ENCODE measurements at regions not wholly inside any gene's neighbourhood (a gene's known extent, or its start where the extent isn't known, plus 50 kb on each side); places are given as distances from the start of the nearest gene placed in this dataset.

DNA sequence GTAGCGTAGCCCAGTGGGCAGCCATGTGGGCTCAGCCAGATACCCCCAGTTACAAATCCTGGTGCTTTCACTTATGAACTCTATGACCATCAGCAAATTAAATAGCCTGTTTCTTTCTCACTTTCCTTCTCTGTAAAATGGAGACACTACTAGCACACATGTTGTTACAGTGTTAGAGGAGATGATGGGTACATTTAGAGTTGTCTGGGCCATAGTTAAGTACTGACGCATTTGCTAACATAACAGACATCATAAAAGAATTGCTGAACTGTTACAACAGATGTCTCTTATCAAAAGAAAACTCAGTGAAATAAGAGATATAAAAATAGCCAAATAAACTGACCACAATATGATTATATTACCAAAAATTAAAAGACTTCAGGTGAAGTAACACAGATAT lies 69.9 kb upstream of the DOK5 start:
- DNase-seq (ENCODE audit: missing footprints) (no peak), ATAC-seq (no peak)
- intact Hi-C loops (cut with DNase I): no loop called here

- intact Hi-C loops (cut with DNase I): no loop called here
- ATAC-seq: no peak
These were observed 67.9 kb upstream of the DOK5 start for GRCh38 chr20:54407459-54407858.

GRCh38 chr20:54415967-54416366 lies 59.4 kb upstream of the DOK5 start:
- ATAC-seq (no peak), DNase-seq (ENCODE audit: missing footprints) (no peak)

More at GRCh38 chr20:54407459-54407858, 67.9 kb upstream of the DOK5 start:
- DNase-seq (ENCODE audit: missing footprints): no peak

GRCh38 chr20:54416770-54417169 lies 58.6 kb upstream of the DOK5 start:
- intact Hi-C loops (cut with DNase I): no loop called here
- ATAC-seq: no peak
- DNase-seq (ENCODE audit: missing footprints): peak; percentile 7

More at GRCh38 chr20:54415967-54416366, 59.4 kb upstream of the DOK5 start:
- intact Hi-C loops (cut with DNase I): no loop called here

DNA sequence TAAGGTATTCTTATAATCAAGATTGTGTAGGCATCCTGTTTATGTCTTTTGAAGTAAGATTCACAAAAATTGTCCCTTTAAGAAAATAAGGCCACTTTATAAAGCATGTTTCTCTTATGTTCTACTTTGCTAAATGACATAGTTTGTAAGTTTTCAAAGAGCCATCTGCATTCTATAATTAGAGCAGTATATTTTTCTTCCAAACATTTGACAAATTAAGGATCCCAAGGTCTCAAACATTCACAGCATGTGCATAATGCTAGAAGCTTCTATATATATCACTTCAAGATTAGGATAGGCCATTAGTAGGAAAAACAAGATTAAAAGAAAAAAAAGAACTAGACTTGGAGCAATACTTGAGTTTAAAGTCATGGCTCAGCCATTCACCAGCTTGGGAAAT lies 55.9 kb upstream of the DOK5 start:
- no peak for DNase-seq (ENCODE audit: missing footprints)

More for the DNA sequence above, 55.9 kb upstream of the DOK5 start:
- no peak for ATAC-seq
- intact Hi-C loops (cut with DNase I): no loop called here
